Body of pancreas (tissue), 4 donors: ENCODE measurements at regions not wholly inside any gene's neighbourhood (a gene's known extent, or its start where the extent isn't known, plus 50 kb on each side); places are given as distances from the start of the nearest gene placed in this dataset.

Experiments
- ATAC-seq: fragments of 150-250 bp; one replicate; pipeline ENCODE4 v1.9.1; 2016
- DNase-seq, 4 donors: peaks; one replicate each; pipeline ENCODE4 v3.0.0-alpha.2; 2019
- H3K27ac ChIP-seq, 4 donors: fragments of 200-600 bp; sonication (generic); 1 replicate in 3 of 4; 2 replicates in 1 of 4; pipeline versions ENCODE4 v1.5.1 to v1.6.1; 2016 to 2019; ENCODE audit warnings: mild to moderate bottlenecking in 1 of 4, mixed read lengths in 1 of 4, moderate library complexity in 1 of 4
- H3K27me3 ChIP-seq, 2 donors: fragments of 200-600 bp; sonication (generic); one replicate each; pipeline ENCODE4 v1.6.0; 2016; ENCODE audit warnings: mild to moderate bottlenecking in 1 of 2
- H3K36me3 ChIP-seq, 2 donors: fragments of 200-600 bp; sonication (generic); replicated peaks in 1 of 2; 2 replicates each; pipeline ENCODE4 v1.5.1; 2016; ENCODE audit warnings: low read depth in 2 of 2; ENCODE audit not compliant: insufficient read depth in 1 of 2
- H3K4me1 ChIP-seq: fragments of 200-600 bp; sonication (generic); one replicate; pipeline ENCODE4 v1.6.0; 2016
- H3K4me3 ChIP-seq, 2 donors: fragments of 200-600 bp; sonication (generic); 1 replicate in 1 of 2; 2 replicates in 1 of 2; pipeline ENCODE4 v1.5.1; 2016 to 2019
- H3K9me3 ChIP-seq, 3 donors: fragments of 200-600 bp; sonication (generic); 1 replicate in 2 of 3; 2 replicates in 1 of 3; pipeline ENCODE4 v1.5.1; 2016
- CTCF ChIP-seq, 7 experiments: fragments of 450-650 bp in 4 of 7; fragments of 200-600 bp in 3 of 7; sonication (generic) in 3 of 7; IDR thresholded peaks; one replicate each; pipeline ENCODE4 v1.5.1; 2016 to 2019; ENCODE audit warnings: antibody characterized with exemption in 7 of 7
- POLR2A ChIP-seq, 3 donors: fragments of 450-650 bp; IDR thresholded peaks; one replicate each; pipeline ENCODE4 v1.6.1; 2016; ENCODE audit warnings: antibody characterized with exemption in 3 of 3, mild to moderate bottlenecking in 2 of 3
- WGBS, 2 donors: methylation state at CpG; one replicate each; pipeline ENCODE4 v1.1.5; 2017; 5-methylcytosine and 5-hydroxymethylcytosine counted together
- intact Hi-C: fragments of 100-400 bp; cut with DNase I; formaldehyde crosslinking; loops from one replicate; pipeline ENCODE4 v1.15.1; 2023

GRCh38 chrX:128142745-128143144, 90.5 kb upstream of the ACTRT1 start:
- Histone ChIP-seq H3K27ac (no peak overlapping the region), H3K27me3 (no peaks in the 10 kb centered on the region), H3K4me3 (no peak overlapping the region), H3K36me3 (no peaks in the 10 kb centered on the region), H3K9me3 (no peaks in the 10 kb centered on the region), H3K4me1 (no peaks in the 10 kb centered on the region)
- no peak for TF ChIP-seq POLR2A (IDR thresholded peaks at IDR 0.05)
- no peak for TF ChIP-seq CTCF (IDR thresholded peaks at IDR 0.05)
- WGBS, 2 donors, result 89 to 95% methylated on average over 3 of the region's 3 CpGs
- ATAC-seq (no peak), DNase-seq (no peak)
- intact Hi-C loops, result no loop called here

GRCh38 chrX:128106630-128107029, 54.4 kb upstream of the ACTRT1 start:
- no peaks in the 10 kb centered on the region for H3K9me3 ChIP-seq
- ATAC-seq (no peak), DNase-seq (no peak)
- intact Hi-C loops, result no loop called here
- no peaks in the 10 kb centered on the region for H3K27me3 ChIP-seq
- no peaks in the 10 kb centered on the region for H3K4me1 ChIP-seq
- H3K4me3 ChIP-seq, result no peak overlapping the region
- no peaks in the 10 kb centered on the region for H3K36me3 ChIP-seq
- H3K27ac ChIP-seq, result no peak overlapping the region
- TF ChIP-seq POLR2A (IDR thresholded peaks at IDR 0.05) (no peak), CTCF (IDR thresholded peaks at IDR 0.05) (peak in 4 of 7 experiments; percentile 10 to 26 (median 24))
- WGBS, 2 donors, result 0% methylated on average over 1 of the region's 1 CpG; no CpG with 5 or more reads in 1 of the 2 donors

- H3K27me3 ChIP-seq, result no peaks in the 10 kb centered on the region
- ATAC-seq (no peak), DNase-seq (no peak)
- H3K9me3 ChIP-seq, result no peaks in the 10 kb centered on the region
- intact Hi-C loops, result no loop called here
- H3K4me3 ChIP-seq, result no peak overlapping the region
- no peak overlapping the region for H3K27ac ChIP-seq
- H3K4me1 ChIP-seq, result no peaks in the 10 kb centered on the region
- no peak for TF ChIP-seq POLR2A (IDR thresholded peaks at IDR 0.05)
- TF ChIP-seq CTCF (IDR thresholded peaks at IDR 0.05), result no peak
- H3K36me3 ChIP-seq, result no peaks in the 10 kb centered on the region
Measured at GRCh38 chrX:128105659-128106058, 53.5 kb upstream of the ACTRT1 start.
